Small intestine (tissue), 7 donors: ENCODE measurements at regions not wholly inside any gene's neighbourhood (a gene's known extent, or its start where the extent isn't known, plus 50 kb on each side); places are given as distances from the start of the nearest gene placed in this dataset.

Experiments used
- DNase-seq, 2 donors: peaks; one replicate each; pipeline versions ENCODE4 v3.0.0 to v3.0.0-alpha.2; 2013
- FAIRE-seq: peaks from 2 replicates; lab custom pipeline; 2012; peaks lifted over from hg19 to GRCh38; lab: Jason Lieb, UNC
- H3K27ac ChIP-seq, 3 donors: one replicate each; pipeline ENCODE4 v1.5.1; 2013; ENCODE audit warnings: low read length in 2 of 3, mild to moderate bottlenecking in 2 of 3, control low read depth in 1 of 3, inconsistent platforms in 1 of 3, low read depth in 1 of 3, moderate library complexity in 1 of 3
- H3K27me3 ChIP-seq, 3 donors: one replicate each; pipeline ENCODE4 v1.6.1; 2013; ENCODE audit warnings: low read length in 3 of 3, inconsistent platforms in 1 of 3; ENCODE audit not compliant: control insufficient read depth in 3 of 3, insufficient read depth in 3 of 3
- H3K36me3 ChIP-seq, 3 donors: one replicate each; pipeline ENCODE4 v1.6.1; 2013; ENCODE audit warnings: low read length in 3 of 3, inconsistent platforms in 1 of 3, low read depth in 1 of 3, mild to moderate bottlenecking in 1 of 3, moderate library complexity in 1 of 3; ENCODE audit not compliant: control insufficient read depth in 3 of 3, insufficient read depth in 2 of 3
- H3K4me1 ChIP-seq, 3 donors: one replicate each; pipeline ENCODE4 v1.6.1; 2013; ENCODE audit warnings: low read length in 2 of 3, inconsistent platforms in 1 of 3, low read depth in 1 of 3, mild to moderate bottlenecking in 1 of 3, moderate library complexity in 1 of 3; ENCODE audit not compliant: control insufficient read depth in 3 of 3, insufficient read depth in 2 of 3
- H3K4me3 ChIP-seq, 3 donors: one replicate each; pipeline ENCODE4 v1.5.1; 2013; ENCODE audit warnings: low read length in 3 of 3, control low read depth in 1 of 3, inconsistent platforms in 1 of 3, low read depth in 1 of 3, mild to moderate bottlenecking in 1 of 3, moderate library complexity in 1 of 3
- H3K9me3 ChIP-seq, 2 donors: one replicate each; pipeline ENCODE4 v1.6.1; 2013; ENCODE audit warnings: low read depth in 1 of 2, low read length in 1 of 2; ENCODE audit not compliant: control insufficient read depth in 2 of 2, insufficient read depth in 1 of 2
- WGBS, 3 donors: extraction: QIAGEN DNeasy Blood & Tissue Kit; methylation state at CpG; one replicate each; pipeline ENCODE4 v1.1.7; 2013; 5-methylcytosine and 5-hydroxymethylcytosine counted together
- donor health status: healthy with polysubstance abuse.
- donor health status: control.
- donor health status: control.
- donor health status: Bipolar disorder and iron deficiency.
- donor health status: healthy.

- H3K9me3 ChIP-seq = no peaks in the 10 kb centered on the region
- no peaks in the 10 kb centered on the region for H3K4me1 ChIP-seq
- FAIRE-seq = no peak
- no peak overlapping the region for H3K27ac ChIP-seq
- no peaks in the 10 kb centered on the region for H3K36me3 ChIP-seq
- WGBS, 3 donors = 77 to 96% (median 93%) methylated on average over 3 of the region's 3 CpGs
- DNase-seq = no peak
- H3K27me3 ChIP-seq = no peaks in the 10 kb centered on the region
- no peak overlapping the region for H3K4me3 ChIP-seq
These were observed 58.3 kb upstream of the ARID2 start for GRCh38 chr12:45671254-45671653.

- Histone ChIP-seq H3K4me1 (no peaks in the 10 kb centered on the region), H3K9me3 (no peaks in the 10 kb centered on the region), H3K36me3 (no peaks in the 10 kb centered on the region), H3K27me3 (no peaks in the 10 kb centered on the region), H3K4me3 (no peak overlapping the region), H3K27ac (no peak overlapping the region)
- FAIRE-seq = no peak
- peak in 1 of 2 donors; percentile 23 for DNase-seq
- 52 to 62% (median 56%) methylated on average over 6 of the region's 6 CpGs for WGBS, 3 donors
These were observed 55.1 kb upstream of the ARID2 start for GRCh38 chr12:45674181-45674977.

- no peaks in the 10 kb centered on the region for H3K9me3 ChIP-seq
- no peak overlapping the region for H3K27ac ChIP-seq
- WGBS, 3 donors = 90 to 100% (median 97%) methylated on average over 2 of the region's 2 CpGs
- H3K36me3 ChIP-seq = no peaks in the 10 kb centered on the region
- FAIRE-seq (no peak), DNase-seq (no peak)
- no peaks in the 10 kb centered on the region for H3K4me1 ChIP-seq
- H3K4me3 ChIP-seq = no peak overlapping the region
- H3K27me3 ChIP-seq = no peaks in the 10 kb centered on the region
These were observed 54.0 kb upstream of the ARID2 start for GRCh38 chr12:45675534-45675933.
